H9 (cell line): ENCODE measurements at regions not wholly inside any gene's neighbourhood (a gene's known extent, or its start where the extent isn't known, plus 50 kb on each side); places are given as distances from the start of the nearest gene placed in this dataset.

ENCODE experiments used
- DNase-seq: peaks from one replicate; pipeline ENCODE4 v3.0.0-alpha.2; 2017
- H2AFZ ChIP-seq: one replicate; pipeline ENCODE4 v1.6.1; 2013; ENCODE audit warnings: mild to moderate bottlenecking, low read length, control low read depth, moderate library complexity
- H2AK5ac ChIP-seq: 2 replicates; pipeline ENCODE4 v1.6.1; 2013; ENCODE audit warnings: low read length, control low read depth, mixed read lengths; ENCODE audit not compliant: insufficient read length
- H2BK120ac ChIP-seq: one replicate; pipeline ENCODE4 v1.6.1; 2013; ENCODE audit warnings: low read depth, mild to moderate bottlenecking, low read length, control low read depth, inconsistent platforms; ENCODE audit not compliant: poor library complexity, severe bottlenecking
- H2BK12ac ChIP-seq: 2 replicates; pipeline ENCODE4 v1.6.1; 2013; ENCODE audit warnings: low read length, control low read depth, mixed read lengths, low read depth; ENCODE audit not compliant: insufficient read length
- H2BK15ac ChIP-seq: 2 replicates; pipeline ENCODE4 v1.6.1; 2013; ENCODE audit warnings: low read depth, low read length, control low read depth
- H2BK20ac ChIP-seq: one replicate; pipeline ENCODE4 v1.6.1; 2013; ENCODE audit warnings: low read depth, mild to moderate bottlenecking, low read length, control low read depth, inconsistent platforms; ENCODE audit not compliant: poor library complexity, severe bottlenecking
- H2BK5ac ChIP-seq: 2 replicates; pipeline ENCODE4 v1.6.1; 2013; ENCODE audit warnings: low read length, control low read depth, mixed read lengths; ENCODE audit not compliant: insufficient read length
- H3K14ac ChIP-seq: 2 replicates; pipeline ENCODE4 v1.6.1; 2013; ENCODE audit warnings: low read length, control low read depth; ENCODE audit not compliant: insufficient read depth
- H3K18ac ChIP-seq: 2 replicates; pipeline ENCODE4 v1.6.1; 2013; ENCODE audit warnings: low read depth, mild to moderate bottlenecking, mixed read lengths, low read length, control low read depth; ENCODE audit not compliant: insufficient read length
- H3K23ac ChIP-seq: 2 replicates; pipeline ENCODE4 v1.6.1; 2013; ENCODE audit warnings: low read length, control low read depth, mixed read lengths, low read depth; ENCODE audit not compliant: insufficient read length
- H3K23me2 ChIP-seq: 2 replicates; pipeline ENCODE4 v1.6.1; 2013; ENCODE audit warnings: low read depth, mild to moderate bottlenecking, mixed read lengths, low read length, control low read depth; ENCODE audit not compliant: insufficient read length, poor library complexity, severe bottlenecking
- H3K27ac ChIP-seq: 2 replicates; pipeline ENCODE4 v1.5.1; 2013; ENCODE audit warnings: low read length, control low read depth, mixed read lengths, low read depth; ENCODE audit not compliant: insufficient read length
- H3K27me3 ChIP-seq: 2 replicates; pipeline ENCODE4 v1.6.1; 2013; ENCODE audit warnings: low read length, control low read depth, inconsistent platforms; ENCODE audit not compliant: insufficient read depth
- H3K4ac ChIP-seq: 2 replicates; pipeline ENCODE4 v1.6.1; 2013; ENCODE audit warnings: low read depth, mild to moderate bottlenecking, control low read depth, inconsistent platforms, low read length, moderate library complexity
- H3K4me1 ChIP-seq: 2 replicates; pipeline ENCODE4 v1.6.1; 2013; ENCODE audit warnings: low read length, control low read depth, inconsistent platforms; ENCODE audit not compliant: insufficient read depth
- H3K4me2 ChIP-seq: 2 replicates; pipeline ENCODE4 v1.6.1; 2013; ENCODE audit warnings: low read length, control low read depth, mixed read lengths; ENCODE audit not compliant: insufficient read length, insufficient read depth
- H3K56ac ChIP-seq: 2 replicates; pipeline ENCODE4 v1.6.1; 2013; ENCODE audit warnings: low read depth, mild to moderate bottlenecking, mixed read lengths, low read length, control low read depth; ENCODE audit not compliant: insufficient read length
- H3K79me1 ChIP-seq: 2 replicates; pipeline ENCODE4 v1.6.1; 2013; ENCODE audit warnings: low read depth, mild to moderate bottlenecking, moderate library complexity, low read length, control low read depth, inconsistent platforms; ENCODE audit not compliant: insufficient read depth, poor library complexity, severe bottlenecking
- H3K79me2 ChIP-seq: 2 replicates; pipeline ENCODE4 v1.6.1; 2013; ENCODE audit warnings: low read length, control low read depth, inconsistent platforms; ENCODE audit not compliant: insufficient read depth
- H3K9ac ChIP-seq: 2 replicates; pipeline ENCODE4 v1.6.1; 2013; ENCODE audit warnings: low read length, control low read depth, mixed read lengths; ENCODE audit not compliant: insufficient read length; ENCODE audit errors: extremely low read depth
- H3K9me3 ChIP-seq: one replicate; pipeline ENCODE4 v1.6.1; 2013; ENCODE audit warnings: low read depth, low read length, inconsistent platforms; ENCODE audit not compliant: control insufficient read depth
- H3T11ph ChIP-seq: one replicate; pipeline ENCODE4 v1.6.1; 2013; ENCODE audit warnings: mild to moderate bottlenecking, low read length, control low read depth, inconsistent platforms
- H4K20me1 ChIP-seq: one replicate; pipeline ENCODE4 v1.6.1; 2013; ENCODE audit not compliant: control insufficient read depth, insufficient read length, insufficient read depth
- H4K5ac ChIP-seq: 2 replicates; pipeline ENCODE4 v1.6.1; 2013; ENCODE audit warnings: low read depth, mild to moderate bottlenecking, mixed read lengths, low read length, control low read depth; ENCODE audit not compliant: insufficient read length
- H4K8ac ChIP-seq: replicated peaks from 2 replicates; pipeline ENCODE4 v1.6.1; 2013; ENCODE audit warnings: low read length, control low read depth, mixed read lengths, low read depth; ENCODE audit not compliant: insufficient read length
- H4K91ac ChIP-seq: 2 replicates; pipeline ENCODE4 v1.6.1; 2013; ENCODE audit warnings: low read depth, mild to moderate bottlenecking, moderate library complexity, mixed read lengths, low read length, control low read depth; ENCODE audit not compliant: insufficient read length
- H3K27ac Mint-ChIP-seq, 3 experiments: 2 replicates in 2 of 3; 3 replicates in 1 of 3; pipeline ENCODE4 v1.8.0; 2020 to 2021; ENCODE audit warnings: mixed read lengths in 3 of 3, mild to moderate bottlenecking in 1 of 3, moderate library complexity in 1 of 3
- H3K27me3 Mint-ChIP-seq: 2 replicates; pipeline ENCODE4 v1.8.0; 2021; ENCODE audit warnings: low read depth, mild to moderate bottlenecking, moderate library complexity, mixed read lengths
- H3K36me3 Mint-ChIP-seq, 3 experiments: 2 replicates in 2 of 3; 3 replicates in 1 of 3; pipeline ENCODE4 v1.8.0; 2020 to 2021; ENCODE audit warnings: low read depth in 3 of 3, mixed read lengths in 3 of 3; ENCODE audit not compliant: insufficient read depth in 1 of 3
- H3K4me1 Mint-ChIP-seq, 2 experiments: 2 replicates each; pipeline ENCODE4 v1.8.0; 2020; ENCODE audit warnings: mixed read lengths in 2 of 2
- H3K4me3 Mint-ChIP-seq, 2 experiments: 2 replicates in 1 of 2; 3 replicates in 1 of 2; pipeline ENCODE4 v1.8.0; 2020 to 2021; ENCODE audit warnings: mild to moderate bottlenecking in 2 of 2, mixed read lengths in 2 of 2, moderate library complexity in 1 of 2
- H3K9me3 Mint-ChIP-seq, 2 experiments: 2 replicates in 1 of 2; 3 replicates in 1 of 2; pipeline ENCODE4 v1.8.0; 2020; ENCODE audit warnings: mild to moderate bottlenecking in 2 of 2, mixed read lengths in 2 of 2, moderate library complexity in 1 of 2
- CTCF ChIP-seq: fragments of 200-600 bp; sonication (generic); conservative IDR thresholded peaks from 3 replicates; pipeline ENCODE4 v1.8.0; 2021; ENCODE audit warnings: antibody characterized with exemption, mild to moderate bottlenecking
- WGBS: extraction: QIAGEN DNeasy Blood & Tissue Kit; methylation state at CpG from one replicate; pipeline ENCODE4 v1.1.7; 2013; ENCODE audit warnings: missing lambda C conversion rate, low lambda C conversion rate, mixed read lengths; ENCODE audit not compliant: insufficient read length; ENCODE audit errors: extremely low coverage; 5-methylcytosine and 5-hydroxymethylcytosine counted together

- Histone ChIP-seq H3K79me2 (no peaks in the 10 kb centered on the region), H3K23me2 (no peaks in the 10 kb centered on the region), H3K4ac (no peak overlapping the region), H3K27me3 (no peaks in the 10 kb centered on the region), H2BK5ac (no peak overlapping the region), H3K27ac (no peak overlapping the region), H4K5ac (no peak overlapping the region), H3K56ac (no peak overlapping the region), H4K20me1 (no peaks in the 10 kb centered on the region), H3K9ac (no peak overlapping the region), H3K79me1 (no peaks in the 10 kb centered on the region), H3T11ph (no peak overlapping the region), H2BK120ac (no peak overlapping the region), H4K8ac (no peak overlapping the region), H2BK15ac (no peak overlapping the region), H2AFZ (no peak overlapping the region), H3K4me1 (no peaks in the 10 kb centered on the region), H3K4me2 (no peak overlapping the region), H2BK12ac (no peak overlapping the region), H2BK20ac (no peak overlapping the region), H3K14ac (no peak overlapping the region), H3K9me3 (no peaks in the 10 kb centered on the region), H2AK5ac (no peak overlapping the region), H3K23ac (no peak overlapping the region), H3K18ac (no peak overlapping the region), H4K91ac (no peak overlapping the region)
- WGBS: no CpG with 5 or more reads among the region's 3 CpGs
- no peaks in the 10 kb centered on the region for H3K27me3 Mint-ChIP-seq
- H3K4me1 Mint-ChIP-seq: peaks cover 4 to 5% of the 10 kb centered on the region in 2 experiments; a peak in 2 of 4 replicates
- DNase-seq: no peak
- H3K4me3 Mint-ChIP-seq: no peak overlapping the region
- no peak for TF ChIP-seq CTCF
- H3K36me3 Mint-ChIP-seq: no peaks in the 10 kb centered on the region
- no peaks in the 10 kb centered on the region for H3K9me3 Mint-ChIP-seq
- no peak overlapping the region for H3K27ac Mint-ChIP-seq
Measured at GRCh38 chr3:24911076-24911475, 416.4 kb upstream of the THRB start.
